Activated T-helper 2 cell treated with anti-CD3 and anti-CD28 coated beads, Interferon-gamma antibody, Interleukin-2, Interleukin-4, amounts not matched to agents 10 μg/mL and 5 μg/mL and 100 μg/mL, durations not matched to agents 14 hours and 24 hours and 36 hours (primary cell): ENCODE measurements at regions not wholly inside any gene's neighbourhood (a gene's known extent, or its start where the extent isn't known, plus 50 kb on each side); places are given as distances from the start of the nearest gene placed in this dataset.
"Not testable (repeated sequence)": the region's sequence is repeated elsewhere in the genome, so short reads cannot be mapped to it uniquely, and the experiment has no call there.

Experiments used
- DNase-seq: peaks from one replicate; pipeline ENCODE4 v3.0.0; 2021; ENCODE audit warnings: low spot score
- H3K27ac Mint-ChIP-seq: one replicate; pipeline ENCODE4 v1.8.0; 2021; ENCODE audit warnings: mixed read lengths
- H3K27me3 Mint-ChIP-seq: one replicate; pipeline ENCODE4 v1.8.0; 2021; ENCODE audit warnings: low read depth, mixed read lengths
- H3K36me3 Mint-ChIP-seq: one replicate; pipeline ENCODE4 v1.8.0; 2021; ENCODE audit warnings: low read depth, mixed read lengths
- H3K4me1 Mint-ChIP-seq: one replicate; pipeline ENCODE4 v1.8.0; 2021; ENCODE audit warnings: low read depth, mixed read lengths
- H3K4me3 Mint-ChIP-seq: one replicate; pipeline ENCODE4 v1.8.0; 2021; ENCODE audit warnings: low read depth, mild to moderate bottlenecking, moderate library complexity, mixed read lengths
- H3K9me3 Mint-ChIP-seq: one replicate; pipeline ENCODE4 v1.8.0; 2021; ENCODE audit warnings: mixed read lengths
- intact Hi-C: fragments of 100-400 bp; cut with micrococcal nuclease; formaldehyde crosslinking; loops from one replicate; pipeline ENCODE4 v1.15.1; 2023

- intact Hi-C loops: no loop called here
- Mint-ChIP-seq H3K9me3 (peaks cover 4% of the 10 kb centered on the region), H3K4me3 (no peak overlapping the region), H3K4me1 (no peaks in the 10 kb centered on the region), H3K27ac (no peak overlapping the region), H3K27me3 (no peaks in the 10 kb centered on the region), H3K36me3 (no peaks in the 10 kb centered on the region)
- DNase-seq: no peak
Observed at GRCh38 chr10:52368725-52369124, 54.6 kb downstream of the DKK1 start.

DNA sequence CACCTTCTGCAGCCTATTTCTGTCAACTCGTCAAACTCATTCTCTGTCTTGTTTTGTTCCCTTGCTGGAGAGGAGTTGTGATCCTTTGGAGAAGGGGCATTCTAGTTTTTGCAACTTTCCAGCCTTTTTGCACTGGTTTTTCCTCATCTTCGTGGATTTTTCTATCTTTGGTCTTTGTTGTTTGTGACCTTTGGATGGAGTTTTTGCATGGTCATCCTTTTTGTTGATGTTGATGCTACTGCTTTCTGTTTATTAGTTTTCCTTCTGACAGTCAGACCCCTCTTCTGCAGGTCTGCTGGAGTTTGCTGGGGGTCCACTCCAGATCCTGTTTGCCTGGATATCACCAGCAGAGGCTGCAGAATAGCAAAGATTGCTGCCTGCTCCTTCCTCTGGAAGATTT, 60.1 kb downstream of the DKK1 start:
- intact Hi-C loops, H3K27me3 Mint-ChIP-seq, H3K36me3 Mint-ChIP-seq, H3K4me1 Mint-ChIP-seq, H3K4me3 Mint-ChIP-seq, H3K27ac Mint-ChIP-seq, DNase-seq, H3K9me3 Mint-ChIP-seq: not testable (repeated sequence)

- H3K9me3 Mint-ChIP-seq: peaks cover 5% of the 10 kb centered on the region
- H3K27ac Mint-ChIP-seq: no peak overlapping the region
- no peaks in the 10 kb centered on the region for H3K36me3 Mint-ChIP-seq
- H3K4me1 Mint-ChIP-seq: no peaks in the 10 kb centered on the region
- intact Hi-C loops: no loop called here
- H3K4me3 Mint-ChIP-seq: no peak overlapping the region
- H3K27me3 Mint-ChIP-seq: no peaks in the 10 kb centered on the region
- DNase-seq: no peak
Observed at GRCh38 chr10:52376694-52377354, 62.7 kb downstream of the DKK1 start.

GRCh38 chr10:52378124-52378523, 64.0 kb downstream of the DKK1 start:
- Mint-ChIP-seq H3K27ac (no peak overlapping the region), H3K27me3 (no peaks in the 10 kb centered on the region), H3K36me3 (no peaks in the 10 kb centered on the region), H3K4me1 (no peaks in the 10 kb centered on the region), H3K9me3 (peaks cover 5% of the 10 kb centered on the region), H3K4me3 (no peak overlapping the region)
- DNase-seq: no peak
- intact Hi-C loops: no loop called here

- DNase-seq: no peak
- no peak overlapping the region for H3K27ac Mint-ChIP-seq
- H3K9me3 Mint-ChIP-seq: no peaks in the 10 kb centered on the region
- intact Hi-C loops: no loop called here
- H3K4me1 Mint-ChIP-seq: no peaks in the 10 kb centered on the region
- no peaks in the 10 kb centered on the region for H3K27me3 Mint-ChIP-seq
- no peaks in the 10 kb centered on the region for H3K36me3 Mint-ChIP-seq
- H3K4me3 Mint-ChIP-seq: no peak overlapping the region
Observed at GRCh38 chr10:52379287-52379686, 65.2 kb downstream of the DKK1 start.

DNA sequence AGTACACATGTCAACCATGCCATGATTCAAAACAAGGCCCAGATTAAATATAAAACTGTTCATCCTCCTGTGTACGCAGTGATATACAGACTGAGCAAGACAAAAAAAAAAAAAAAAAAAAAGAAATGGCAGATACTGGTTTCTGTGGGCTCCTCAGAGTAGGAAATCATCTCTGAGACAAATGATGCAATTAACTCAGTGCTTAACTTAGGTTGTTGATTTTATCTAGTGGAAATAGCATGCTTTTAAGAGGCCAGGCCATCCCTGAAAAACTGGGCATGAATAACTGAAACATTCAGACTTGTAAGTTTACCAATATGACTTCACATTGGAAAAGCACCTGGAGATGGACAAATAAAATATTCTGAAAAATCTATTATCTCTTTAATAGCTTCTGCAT, 69.0 kb downstream of the DKK1 start:
- Mint-ChIP-seq H3K27me3 (no peaks in the 10 kb centered on the region), H3K27ac (no peak overlapping the region), H3K36me3 (no peaks in the 10 kb centered on the region), H3K4me3 (no peak overlapping the region), H3K4me1 (no peaks in the 10 kb centered on the region), H3K9me3 (no peaks in the 10 kb centered on the region)
- intact Hi-C loops: no loop called here
- DNase-seq: no peak

- H3K27me3 Mint-ChIP-seq: no peaks in the 10 kb centered on the region
- no peaks in the 10 kb centered on the region for H3K9me3 Mint-ChIP-seq
- no peak overlapping the region for H3K4me3 Mint-ChIP-seq
- H3K27ac Mint-ChIP-seq: no peak overlapping the region
- no peaks in the 10 kb centered on the region for H3K4me1 Mint-ChIP-seq
- intact Hi-C loops: no loop called here
- no peak for DNase-seq
- no peaks in the 10 kb centered on the region for H3K36me3 Mint-ChIP-seq
Observed at GRCh38 chr10:52387744-52388143, 73.7 kb downstream of the DKK1 start.

GRCh38 chr10:52390388-52390787, 76.3 kb downstream of the DKK1 start:
- H3K4me3 Mint-ChIP-seq: no peak overlapping the region
- H3K9me3 Mint-ChIP-seq: no peaks in the 10 kb centered on the region
- H3K4me1 Mint-ChIP-seq: no peaks in the 10 kb centered on the region
- H3K36me3 Mint-ChIP-seq: no peaks in the 10 kb centered on the region
- DNase-seq: no peak
- no peak overlapping the region for H3K27ac Mint-ChIP-seq
- no peaks in the 10 kb centered on the region for H3K27me3 Mint-ChIP-seq
- intact Hi-C loops: no loop called here

DNA sequence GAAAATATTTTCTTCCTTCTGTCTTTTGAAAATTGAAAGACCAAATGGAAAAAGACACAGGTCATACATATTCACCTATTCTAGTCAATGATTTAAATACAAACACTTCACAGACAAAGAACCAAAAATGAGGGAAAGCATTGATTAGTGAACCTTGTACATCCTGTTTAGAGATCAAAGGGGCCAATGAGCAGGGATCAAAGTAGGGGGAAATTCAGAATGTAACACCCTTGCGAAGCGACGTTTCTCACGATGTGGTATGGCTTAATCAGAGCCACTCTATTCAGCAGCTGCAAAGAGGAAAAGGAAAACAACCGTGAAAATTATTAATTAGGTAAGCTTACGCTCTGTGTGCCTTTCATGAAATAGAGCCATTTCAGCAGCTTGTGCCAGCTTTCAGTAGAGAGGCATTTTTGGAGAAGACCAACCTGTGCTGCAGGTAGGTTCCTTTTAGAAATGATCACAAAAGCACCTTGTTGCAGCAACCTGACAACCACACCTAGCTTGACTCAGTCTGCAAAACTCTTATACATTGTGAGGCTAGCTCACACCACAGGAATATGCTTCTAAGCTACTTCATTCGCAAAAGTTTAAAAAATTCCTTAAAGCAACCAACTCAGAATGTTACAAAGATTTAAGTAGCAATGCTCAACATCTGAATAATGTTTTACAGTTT, 78.0 kb downstream of the DKK1 start:
- Mint-ChIP-seq H3K9me3 (no peaks in the 10 kb centered on the region), H3K4me3 (no peak overlapping the region), H3K27me3 (no peaks in the 10 kb centered on the region), H3K4me1 (no peaks in the 10 kb centered on the region), H3K27ac (no peak overlapping the region), H3K36me3 (no peaks in the 10 kb centered on the region)
- no peak for DNase-seq
- intact Hi-C loops: no loop called here

GRCh38 chr10:52394246-52394645, 80.2 kb downstream of the DKK1 start:
- no peaks in the 10 kb centered on the region for H3K36me3 Mint-ChIP-seq
- no peak overlapping the region for H3K27ac Mint-ChIP-seq
- no peaks in the 10 kb centered on the region for H3K9me3 Mint-ChIP-seq
- no peaks in the 10 kb centered on the region for H3K4me1 Mint-ChIP-seq
- DNase-seq: no peak
- no peaks in the 10 kb centered on the region for H3K27me3 Mint-ChIP-seq
- no peak overlapping the region for H3K4me3 Mint-ChIP-seq
- intact Hi-C loops: no loop called here

DNA sequence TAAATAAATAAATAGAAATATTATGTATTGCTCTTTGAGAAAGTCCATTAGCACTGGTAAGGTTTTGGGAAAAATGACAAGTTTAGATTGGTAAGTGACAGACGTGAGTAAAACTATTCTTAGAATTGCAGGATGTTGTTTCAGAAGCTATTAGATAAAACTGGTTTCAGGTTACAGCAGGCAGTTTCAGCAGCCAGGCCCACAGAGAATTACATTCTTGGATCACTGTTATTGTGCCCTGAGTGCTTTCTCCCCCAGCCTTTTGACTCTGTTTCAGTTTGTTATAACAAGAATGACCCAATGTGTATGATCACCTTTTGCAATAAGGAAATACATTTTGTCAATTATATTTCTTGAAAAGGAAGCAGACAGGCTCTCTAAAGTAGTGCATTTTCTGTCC, 86.5 kb downstream of the DKK1 start:
- intact Hi-C loops: no loop called here
- Mint-ChIP-seq H3K36me3 (no peaks in the 10 kb centered on the region), H3K4me1 (no peaks in the 10 kb centered on the region), H3K27me3 (no peaks in the 10 kb centered on the region), H3K9me3 (peaks cover 11% of the 10 kb centered on the region), H3K27ac (no peak overlapping the region), H3K4me3 (no peak overlapping the region)
- no peak for DNase-seq

GRCh38 chr10:52403801-52404200, 89.7 kb downstream of the DKK1 start:
- DNase-seq: not testable (repeated sequence)

DNA sequence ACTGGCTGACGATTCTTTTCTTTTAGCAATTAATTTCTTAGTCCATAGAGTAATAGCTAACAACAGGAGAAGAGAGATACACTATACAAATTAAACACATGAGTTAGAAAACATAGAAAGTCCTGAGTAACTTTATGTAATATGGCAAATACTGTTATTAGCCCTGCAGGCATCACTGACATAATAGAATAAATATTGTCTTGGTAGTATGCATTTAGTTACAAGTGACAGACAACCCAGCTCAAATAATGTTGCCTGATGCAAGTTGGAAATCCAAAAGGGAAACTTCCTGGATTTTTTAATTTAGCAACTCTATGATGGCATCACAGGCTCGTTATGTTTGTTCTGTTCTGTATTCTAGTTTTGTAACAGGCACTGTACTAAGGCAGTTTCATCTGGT, 95.1 kb downstream of the DKK1 start:
- no peak overlapping the region for H3K27ac Mint-ChIP-seq
- no peaks in the 10 kb centered on the region for H3K4me1 Mint-ChIP-seq
- intact Hi-C loops: no loop called here
- no peaks in the 10 kb centered on the region for H3K36me3 Mint-ChIP-seq
- no peak for DNase-seq
- H3K27me3 Mint-ChIP-seq: no peaks in the 10 kb centered on the region
- peaks cover 12% of the 10 kb centered on the region for H3K9me3 Mint-ChIP-seq
- no peak overlapping the region for H3K4me3 Mint-ChIP-seq

More at GRCh38 chr10:52403801-52404200, 89.7 kb downstream of the DKK1 start:
- H3K4me3 Mint-ChIP-seq, H3K27ac Mint-ChIP-seq, H3K4me1 Mint-ChIP-seq, H3K27me3 Mint-ChIP-seq, H3K36me3 Mint-ChIP-seq, intact Hi-C loops: not testable (repeated sequence)
- peaks cover 22% of the 10 kb centered on the region for H3K9me3 Mint-ChIP-seq
